HL-60 (cell line): ENCODE measurements at regions not wholly inside any gene's neighbourhood (a gene's known extent, or its start where the extent isn't known, plus 50 kb on each side); places are given as distances from the start of the nearest gene placed in this dataset.

ENCODE experiments used
- DNase-seq, 2 experiments: peaks; one replicate each; pipeline ENCODE4 v3.0.0-alpha.2; 2010 to 2020; ENCODE audit warnings: low read depth in 1 of 2, low spot score in 1 of 2
- H3K27ac ChIP-seq: fragments of 250-450 bp; sonication (Bioruptor Pico); replicated peaks from 2 replicates; pipeline ENCODE4 v1.5.1; 2020; ENCODE audit warnings: mild to moderate bottlenecking, moderate library complexity
- H3K27me3 ChIP-seq: fragments of 250-450 bp; sonication (Bioruptor Pico); 2 replicates; pipeline ENCODE4 v1.5.1; 2021; ENCODE audit warnings: mild to moderate bottlenecking, moderate library complexity; ENCODE audit not compliant: insufficient read depth, poor library complexity, severe bottlenecking
- H3K4me3 ChIP-seq: replicated peaks from 2 replicates; pipeline ENCODE4 v1.5.1; 2011; ENCODE audit warnings: mild to moderate bottlenecking, control low read depth, low read length; ENCODE audit not compliant: insufficient read depth
- CTCF ChIP-seq: IDR thresholded peaks from one replicate; pipeline ENCODE4 v1.5.1; 2011; ENCODE audit warnings: low read length, control low read depth, inconsistent platforms; ENCODE audit not compliant: insufficient read depth
- GABPA ChIP-seq: IDR thresholded peaks from 2 replicates; pipeline ENCODE4 v1.6.1; 2012; ENCODE audit warnings: low read depth
- POLR2AphosphoS5 ChIP-seq: IDR thresholded peaks from 2 replicates; pipeline ENCODE4 v1.6.1; 2012; ENCODE audit warnings: low read depth
- REST ChIP-seq: IDR thresholded peaks from 2 replicates; pipeline ENCODE4 v1.6.1; 2012; ENCODE audit warnings: low read depth; ENCODE audit not compliant: insufficient replicate concordance
- SPI1 ChIP-seq: IDR thresholded peaks from 2 replicates; pipeline ENCODE4 v1.6.1; 2012; ENCODE audit warnings: low read depth, mild to moderate bottlenecking, borderline replicate concordance

GRCh38 chr18:37900326-37900725 lies 334.7 kb upstream of the CELF4 start:
- Histone ChIP-seq H3K4me3 (no peak overlapping the region), H3K27ac (no peak overlapping the region), H3K27me3 (no peaks in the 10 kb centered on the region)
- DNase-seq: no peak
- no peak for TF ChIP-seq SPI1
- TF ChIP-seq GABPA: no peak
- TF ChIP-seq REST: no peak
- no peak for TF ChIP-seq CTCF
- TF ChIP-seq POLR2AphosphoS5: no peak

- DNase-seq: no peak
- Histone ChIP-seq H3K4me3 (no peak overlapping the region), H3K27ac (no peak overlapping the region), H3K27me3 (no peaks in the 10 kb centered on the region)
- TF ChIP-seq GABPA (no peak), POLR2AphosphoS5 (no peak), SPI1 (no peak), CTCF (no peak), REST (no peak)
Measured at GRCh38 chr18:37889963-37890362, 324.4 kb upstream of the CELF4 start.

GRCh38 chr18:37874721-37875120 lies 309.1 kb upstream of the CELF4 start:
- no peak overlapping the region for H3K4me3 ChIP-seq
- no peaks in the 10 kb centered on the region for H3K27me3 ChIP-seq
- TF ChIP-seq SPI1 (no peak), GABPA (no peak), REST (no peak), POLR2AphosphoS5 (no peak), CTCF (no peak)
- no peak for DNase-seq
- H3K27ac ChIP-seq: no peak overlapping the region
